ENCODE measurements at regions not wholly inside any gene's neighbourhood (a gene's known extent, or its start where the extent isn't known, plus 50 kb on each side); places are given as distances from the start of the nearest gene placed in this dataset.

- TF ChIP-seq CTCF (IDR thresholded peaks at IDR 0.05) (no peak), EZH2 (IDR thresholded peaks at IDR 0.05; ENCODE audit: borderline replicate concordance, insufficient read depth, low read depth, low read length, poor library complexity, severe bottlenecking) (no peak)
Measured at GRCh38 chr12:17866802-17867201, 223.2 kb downstream of the RERGL start.
